CD4-positive, alpha-beta T cell (primary cell): ENCODE measurements at regions not wholly inside any gene's neighbourhood (a gene's known extent, or its start where the extent isn't known, plus 50 kb on each side); places are given as distances from the start of the nearest gene placed in this dataset.

ENCODE experiments used
- ATAC-seq: fragments of 200-7000 bp; cut with Tn5 transposase; one replicate; pipeline ENCODE4 v1.10.0; 2022; ENCODE audit warnings: mild to moderate bottlenecking; ENCODE audit not compliant: poor library complexity
- CTCF ChIA-PET: fragments of 350-600 bp; sonication (Branson Sonifier 250); formaldehyde crosslinking; loops from one replicate; lab custom pipeline; 2021; ENCODE audit warnings: antibody characterized with exemption, inconsistent platforms; lab: Charles Lee
- POLR2A ChIA-PET: fragments of 350-600 bp; sonication (Branson Sonifier 250); formaldehyde crosslinking; loops from one replicate; lab custom pipeline; 2021; ENCODE audit warnings: antibody characterized with exemption, inconsistent platforms; lab: Charles Lee
- DNase-seq, 14 experiments: peaks; one replicate each; pipeline ENCODE4 v3.0.0-alpha.2; 2013 to 2020; ENCODE audit warnings: mixed read lengths in 2 of 14
- H3K27ac ChIP-seq, 2 donors: one replicate each; pipeline versions ENCODE4 v1.5.1 to v1.7.0; 2013; ENCODE audit warnings: low read length in 2 of 2, low read depth in 1 of 2, mild to moderate bottlenecking in 1 of 2
- H3K27me3 ChIP-seq, 2 experiments: 1 replicate in 1 of 2; 2 replicates in 1 of 2; pipeline versions ENCODE4 v1.6.1 to v1.7.0; 2013; ENCODE audit warnings: low read length in 2 of 2, control low read depth in 1 of 2, mild to moderate bottlenecking in 1 of 2, moderate library complexity in 1 of 2; ENCODE audit not compliant: insufficient read depth in 2 of 2, control insufficient read depth in 1 of 2
- H3K36me3 ChIP-seq: one replicate; pipeline ENCODE4 v1.6.1; 2013; ENCODE audit warnings: low read length, control low read depth; ENCODE audit not compliant: insufficient read depth
- H3K4me1 ChIP-seq: one replicate; pipeline ENCODE4 v1.6.1; 2013; ENCODE audit warnings: low read length, control low read depth; ENCODE audit not compliant: insufficient read depth
- H3K4me3 ChIP-seq: one replicate; pipeline ENCODE4 v1.5.1; 2013; ENCODE audit warnings: mild to moderate bottlenecking, low read length, moderate library complexity
- H3K9me3 ChIP-seq, 2 experiments: 1 replicate in 1 of 2; 2 replicates in 1 of 2; pipeline versions ENCODE4 v1.6.1 to v1.7.0; 2013; ENCODE audit warnings: low read length in 2 of 2, mild to moderate bottlenecking in 2 of 2, control low read depth in 1 of 2, moderate library complexity in 1 of 2; ENCODE audit not compliant: control insufficient read depth in 1 of 2, insufficient read depth in 1 of 2
- H3K27ac Mint-ChIP-seq: one replicate; pipeline ENCODE4 v1.8.0; 2020; ENCODE audit warnings: mixed read lengths
- H3K27me3 Mint-ChIP-seq: one replicate; pipeline ENCODE4 v1.8.0; 2021; ENCODE audit warnings: mixed read lengths
- H3K36me3 Mint-ChIP-seq: one replicate; pipeline ENCODE4 v1.8.0; 2021; ENCODE audit warnings: low read depth, mixed read lengths
- H3K4me1 Mint-ChIP-seq: one replicate; pipeline ENCODE4 v1.8.0; 2021; ENCODE audit warnings: low read depth, mixed read lengths
- H3K4me3 Mint-ChIP-seq: one replicate; pipeline ENCODE4 v1.8.0; 2020; ENCODE audit warnings: mild to moderate bottlenecking, mixed read lengths
- H3K9me3 Mint-ChIP-seq: one replicate; pipeline ENCODE4 v1.8.0; 2020; ENCODE audit warnings: mixed read lengths
- intact Hi-C, 2 experiments: fragments of 100-400 bp; cut with DNase I in 1 of 2; cut with micrococcal nuclease in 1 of 2; formaldehyde crosslinking; loops; one replicate each; pipeline versions ENCODE4 v1.15.1 to v1.9.0; 2023 to 2025; cut with DNase I, micrococcal nuclease
- TF ChIP-seq, protein P1 (sequence below): fragments of 200-600 bp; IDR thresholded peaks from one replicate; pipeline ENCODE4 v1.8.0; 2022; ENCODE audit warnings: antibody characterized with exemption, mild to moderate bottlenecking

DNA sequence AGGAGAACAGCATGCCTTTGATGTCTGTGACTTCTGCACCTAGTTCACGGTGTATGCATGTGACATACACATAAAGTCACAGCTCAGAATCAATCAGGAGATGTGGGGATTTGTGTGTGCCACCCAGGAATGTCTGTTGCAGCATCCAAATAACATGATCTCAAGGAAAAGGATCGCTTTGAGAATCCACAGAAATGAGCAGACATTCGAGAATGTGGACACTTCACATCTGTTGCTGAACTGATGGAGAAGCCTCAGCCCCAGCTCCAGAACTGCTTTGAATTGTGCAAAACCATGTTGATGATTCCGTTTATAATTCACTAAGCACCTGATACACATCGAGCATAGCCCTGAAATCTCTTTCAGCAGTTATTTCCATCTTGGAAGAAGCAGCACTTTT, 208.6 kb downstream of the CMPK2 start:
- Mint-ChIP-seq H3K9me3 (no peaks in the 10 kb centered on the region), H3K4me1 (no peaks in the 10 kb centered on the region), H3K4me3 (no peak overlapping the region), H3K27me3 (peaks cover 7% of the 10 kb centered on the region), H3K27ac (no peak overlapping the region), H3K36me3 (no peaks in the 10 kb centered on the region)
- DNase-seq (no peak), ATAC-seq (no peak)
- Histone ChIP-seq H3K27ac (no peak overlapping the region), H3K4me3 (no peak overlapping the region), H3K9me3 (peaks cover 0 to 5% of the 10 kb centered on the region in 2 experiments), H3K4me1 (no peaks in the 10 kb centered on the region), H3K27me3 (no peaks in the 10 kb centered on the region), H3K36me3 (no peaks in the 10 kb centered on the region)
- intact Hi-C loops, result no loop called here
- ChIA-PET POLR2A (no interaction called here), CTCF (no interaction called here)
- TF ChIP-seq, protein P1, sequence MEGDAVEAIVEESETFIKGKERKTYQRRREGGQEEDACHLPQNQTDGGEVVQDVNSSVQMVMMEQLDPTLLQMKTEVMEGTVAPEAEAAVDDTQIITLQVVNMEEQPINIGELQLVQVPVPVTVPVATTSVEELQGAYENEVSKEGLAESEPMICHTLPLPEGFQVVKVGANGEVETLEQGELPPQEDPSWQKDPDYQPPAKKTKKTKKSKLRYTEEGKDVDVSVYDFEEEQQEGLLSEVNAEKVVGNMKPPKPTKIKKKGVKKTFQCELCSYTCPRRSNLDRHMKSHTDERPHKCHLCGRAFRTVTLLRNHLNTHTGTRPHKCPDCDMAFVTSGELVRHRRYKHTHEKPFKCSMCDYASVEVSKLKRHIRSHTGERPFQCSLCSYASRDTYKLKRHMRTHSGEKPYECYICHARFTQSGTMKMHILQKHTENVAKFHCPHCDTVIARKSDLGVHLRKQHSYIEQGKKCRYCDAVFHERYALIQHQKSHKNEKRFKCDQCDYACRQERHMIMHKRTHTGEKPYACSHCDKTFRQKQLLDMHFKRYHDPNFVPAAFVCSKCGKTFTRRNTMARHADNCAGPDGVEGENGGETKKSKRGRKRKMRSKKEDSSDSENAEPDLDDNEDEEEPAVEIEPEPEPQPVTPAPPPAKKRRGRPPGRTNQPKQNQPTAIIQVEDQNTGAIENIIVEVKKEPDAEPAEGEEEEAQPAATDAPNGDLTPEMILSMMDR, result no peak

- DNase-seq (no peak), ATAC-seq (no peak)
- no peaks in the 10 kb centered on the region for H3K36me3 Mint-ChIP-seq
- Histone ChIP-seq H3K27ac (no peak overlapping the region), H3K9me3 (peaks cover 0 to 5% of the 10 kb centered on the region in 2 experiments), H3K27me3 (no peaks in the 10 kb centered on the region), H3K4me1 (no peaks in the 10 kb centered on the region), H3K36me3 (no peaks in the 10 kb centered on the region), H3K4me3 (no peak overlapping the region)
- ChIA-PET CTCF (no interaction called here), POLR2A (no interaction called here)
- TF ChIP-seq, protein P1, result no peak
- H3K27ac Mint-ChIP-seq, result no peak overlapping the region
- H3K27me3 Mint-ChIP-seq, result peaks cover 7% of the 10 kb centered on the region
- intact Hi-C loops, result no loop called here
- H3K4me1 Mint-ChIP-seq, result no peaks in the 10 kb centered on the region
- no peaks in the 10 kb centered on the region for H3K9me3 Mint-ChIP-seq
- H3K4me3 Mint-ChIP-seq, result no peak overlapping the region
Measured at GRCh38 chr2:6657855-6658254, 207.9 kb downstream of the CMPK2 start.

DNA sequence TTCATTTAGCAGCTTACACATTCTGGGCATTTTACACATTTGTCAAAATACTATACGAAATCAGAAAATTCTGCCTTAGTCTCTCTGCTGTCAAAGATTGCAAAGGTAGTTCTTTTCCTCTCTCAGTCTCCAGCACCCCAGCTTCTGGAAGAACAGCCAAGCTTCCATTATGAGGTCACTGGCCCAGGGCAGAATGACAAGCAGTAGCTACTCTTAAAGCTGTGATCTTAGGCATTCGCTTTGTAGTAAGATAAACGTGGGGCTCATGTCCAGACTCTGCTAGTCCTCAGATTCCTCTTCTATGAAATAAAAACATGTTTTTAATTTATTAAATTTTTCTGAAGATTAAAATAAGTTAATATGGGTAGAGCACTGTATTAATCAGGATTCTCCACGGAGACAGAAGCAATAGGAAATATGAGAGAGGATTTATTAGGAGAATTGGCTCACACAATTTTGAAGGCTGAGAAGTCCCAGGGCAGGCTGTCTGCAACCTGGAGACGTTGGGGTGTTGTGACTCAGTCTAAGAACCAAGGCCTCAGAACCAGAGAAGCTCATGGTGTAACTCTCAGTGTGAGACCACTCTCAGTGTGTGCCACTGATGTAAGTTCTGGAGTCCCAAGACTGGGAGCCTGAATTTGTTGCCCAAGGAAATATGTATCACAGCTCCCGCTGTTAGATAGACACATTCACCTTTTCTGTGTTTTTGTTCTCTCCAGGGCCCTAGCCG, 201.2 kb downstream of the CMPK2 start:
- H3K27me3 Mint-ChIP-seq, result peaks cover 18% of the 10 kb centered on the region
- no peaks in the 10 kb centered on the region for H3K36me3 ChIP-seq
- no peaks in the 10 kb centered on the region for H3K36me3 Mint-ChIP-seq
- no peaks in the 10 kb centered on the region for H3K4me1 ChIP-seq
- no peak overlapping the region for H3K4me3 ChIP-seq
- TF ChIP-seq, protein P1, result no peak
- no peak for ATAC-seq
- no peaks in the 10 kb centered on the region for H3K4me1 Mint-ChIP-seq
- peaks cover 0 to 5% of the 10 kb centered on the region in 2 experiments for H3K9me3 ChIP-seq
- H3K9me3 Mint-ChIP-seq, result no peaks in the 10 kb centered on the region
- intact Hi-C loops, result no loop called here
- peaks cover 0 to 2% of the 10 kb centered on the region in 2 experiments for H3K27me3 ChIP-seq
- DNase-seq, result no peak
- no peak overlapping the region for H3K27ac ChIP-seq
- no peak overlapping the region for H3K4me3 Mint-ChIP-seq
- no peak overlapping the region for H3K27ac Mint-ChIP-seq
- POLR2A ChIA-PET, result no interaction called here
- CTCF ChIA-PET, result no interaction called here
